CD14-positive monocyte (primary cell): ENCODE measurements at regions not wholly inside any gene's neighbourhood (a gene's known extent, or its start where the extent isn't known, plus 50 kb on each side); places are given as distances from the start of the nearest gene placed in this dataset.

Experiments used
- DNase-seq, 3 donors: peaks; one replicate each; pipeline ENCODE4 v3.0.0-alpha.2; 2011 to 2022
- H2AFZ ChIP-seq: 2 replicates; pipeline ENCODE4 v1.6.0; 2012; ENCODE audit warnings: mild to moderate bottlenecking, low read depth, low read length, inconsistent platforms; ENCODE audit not compliant: insufficient read depth, poor library complexity, severe bottlenecking
- H3K27ac ChIP-seq, 2 donors: 1 replicate in 1 of 2; 2 replicates in 1 of 2; pipeline ENCODE4 v1.5.1; 2012 to 2013; ENCODE audit warnings: low read length in 2 of 2, control low read depth in 1 of 2, inconsistent platforms in 1 of 2, low read depth in 1 of 2, mild to moderate bottlenecking in 1 of 2
- H3K27me3 ChIP-seq, 2 donors: one replicate each; pipeline versions ENCODE4 v1.6.0 to v1.6.1; 2011 to 2013; ENCODE audit warnings: low read length in 2 of 2; ENCODE audit not compliant: control insufficient read depth in 2 of 2, insufficient read depth in 2 of 2
- H3K36me3 ChIP-seq, 2 donors: replicated peaks in 1 of 2; 1 replicate in 1 of 2; 2 replicates in 1 of 2; pipeline versions ENCODE4 v1.5.1 to v1.6.1; 2012 to 2013; ENCODE audit warnings: low read length in 2 of 2, control low read depth in 1 of 2, inconsistent platforms in 1 of 2, mild to moderate bottlenecking in 1 of 2; ENCODE audit not compliant: insufficient read depth in 2 of 2, control insufficient read depth in 1 of 2
- H3K4me1 ChIP-seq, 2 donors: 1 replicate in 1 of 2; 2 replicates in 1 of 2; pipeline versions ENCODE4 v1.5.1 to v1.6.1; 2012 to 2013; ENCODE audit warnings: low read length in 2 of 2, control low read depth in 1 of 2, inconsistent platforms in 1 of 2, mild to moderate bottlenecking in 1 of 2, moderate library complexity in 1 of 2; ENCODE audit not compliant: insufficient read depth in 2 of 2, control insufficient read depth in 1 of 2
- H3K4me2 ChIP-seq: replicated peaks from 2 replicates; pipeline ENCODE3; 2012; ENCODE audit warnings: low read length, moderate library complexity, mild to moderate bottlenecking; ENCODE audit not compliant: poor library complexity, severe bottlenecking; ENCODE audit errors: extremely low read depth
- H3K4me3 ChIP-seq, 3 experiments: fragments of 200-600 bp in 1 of 3; sonication (generic) in 1 of 3; replicated peaks in 1 of 3; 1 replicate in 2 of 3; 2 replicates in 1 of 3; pipeline ENCODE4 v1.5.1; 2011 to 2013; ENCODE audit warnings: low read length in 3 of 3, mild to moderate bottlenecking in 3 of 3, control low read depth in 2 of 3, low read depth in 2 of 3, inconsistent platforms in 1 of 3, moderate library complexity in 1 of 3
- H3K79me2 ChIP-seq: 2 replicates; pipeline ENCODE4 v1.6.0; 2012; ENCODE audit warnings: mild to moderate bottlenecking, control low read depth, inconsistent platforms, low read length, moderate library complexity; ENCODE audit not compliant: insufficient read depth
- H3K9ac ChIP-seq: 2 replicates; pipeline ENCODE4 v1.6.0; 2017; ENCODE audit warnings: low read length, mild to moderate bottlenecking; ENCODE audit not compliant: insufficient read depth, poor library complexity, severe bottlenecking
- H3K9me3 ChIP-seq, 2 donors: replicated peaks in 1 of 2; 1 replicate in 1 of 2; 2 replicates in 1 of 2; pipeline versions ENCODE4 v1.5.1 to v1.6.1; 2012 to 2013; ENCODE audit warnings: low read length in 2 of 2, control low read depth in 1 of 2; ENCODE audit not compliant: control insufficient read depth in 1 of 2, insufficient read depth in 1 of 2
- H4K20me1 ChIP-seq: 2 replicates; pipeline ENCODE4 v1.6.0; 2012; ENCODE audit warnings: mild to moderate bottlenecking, low read length, control low read depth, moderate library complexity; ENCODE audit not compliant: insufficient read depth
- H3K27ac Mint-ChIP-seq, 7 donors: one replicate each; pipeline ENCODE4 v1.8.0; 2020; ENCODE audit warnings: mild to moderate bottlenecking in 7 of 7, mixed read lengths in 7 of 7, moderate library complexity in 6 of 7, inconsistent platforms in 2 of 7
- H3K27me3 Mint-ChIP-seq, 3 donors: one replicate each; pipeline ENCODE4 v1.8.0; 2021 to 2022; ENCODE audit warnings: low read depth in 3 of 3, mild to moderate bottlenecking in 3 of 3, mixed read lengths in 3 of 3, moderate library complexity in 3 of 3, inconsistent platforms in 1 of 3
- H3K36me3 Mint-ChIP-seq, 2 donors: one replicate each; pipeline ENCODE4 v1.8.0; 2020; ENCODE audit warnings: mixed read lengths in 2 of 2, inconsistent platforms in 1 of 2, mild to moderate bottlenecking in 1 of 2
- H3K4me1 Mint-ChIP-seq: one replicate; pipeline ENCODE4 v1.8.0; 2020; ENCODE audit warnings: mild to moderate bottlenecking, mixed read lengths
- H3K4me3 Mint-ChIP-seq, 2 donors: one replicate each; pipeline ENCODE4 v1.8.0; 2020; ENCODE audit warnings: mild to moderate bottlenecking in 2 of 2, mixed read lengths in 2 of 2, moderate library complexity in 1 of 2
- H3K9me3 Mint-ChIP-seq, 7 donors: one replicate each; pipeline ENCODE4 v1.8.0; 2020 to 2022; ENCODE audit warnings: mixed read lengths in 7 of 7, mild to moderate bottlenecking in 6 of 7, moderate library complexity in 6 of 7, inconsistent platforms in 2 of 7
- WGBS: methylation state at CpG from one replicate; pipeline ENCODE4 v1.1.5; 2013; ENCODE audit warnings: missing lambda C conversion rate; ENCODE audit not compliant: insufficient coverage; 5-methylcytosine and 5-hydroxymethylcytosine counted together
- intact Hi-C, 2 donors: fragments of 100-400 bp; cut with micrococcal nuclease; formaldehyde crosslinking; loops; one replicate each; pipeline versions ENCODE4 v1.15.0 to v1.15.1; 2023
- TF ChIP-seq, protein P1 (sequence below): fragments of 200-600 bp; IDR thresholded peaks from one replicate; pipeline ENCODE4 v1.8.0; 2022; ENCODE audit warnings: antibody characterized with exemption, mild to moderate bottlenecking

DNA sequence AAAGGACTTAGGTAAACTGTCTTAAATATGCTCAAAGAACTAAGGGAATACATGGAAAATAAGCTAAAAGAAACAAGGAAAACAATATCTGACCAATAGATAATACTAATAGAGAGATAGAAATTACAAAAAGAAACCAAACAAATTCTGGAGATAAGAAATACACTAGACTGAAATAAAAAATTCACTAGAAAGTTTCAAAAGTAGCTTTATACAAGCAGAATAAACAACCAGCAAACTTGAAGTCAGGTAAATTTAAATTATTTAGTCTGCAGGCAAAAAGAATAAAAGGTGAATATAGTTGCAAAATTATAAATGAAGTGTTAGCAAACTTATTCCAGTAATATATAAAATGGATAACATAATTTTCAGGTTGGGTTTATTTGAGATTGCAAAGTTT lies 760.9 kb upstream of the INTU start:
- no peaks in the 10 kb centered on the region for H3K4me1 Mint-ChIP-seq
- H4K20me1 ChIP-seq = no peaks in the 10 kb centered on the region
- H2AFZ ChIP-seq = no peak overlapping the region
- H3K9me3 Mint-ChIP-seq = peaks cover 5 to 26% (median 17%) of the 10 kb centered on the region in 7 donors
- H3K9ac ChIP-seq = no peak overlapping the region
- no peaks in the 10 kb centered on the region for H3K36me3 Mint-ChIP-seq
- intact Hi-C loops = no loop called here
- no peaks in the 10 kb centered on the region for H3K27me3 ChIP-seq
- H3K27ac Mint-ChIP-seq = no peak overlapping the region
- no peak for DNase-seq
- H3K4me3 ChIP-seq = no peak overlapping the region
- no peak overlapping the region for H3K27ac ChIP-seq
- no peaks in the 10 kb centered on the region for H3K79me2 ChIP-seq
- H3K4me3 Mint-ChIP-seq = no peak overlapping the region
- H3K27me3 Mint-ChIP-seq = no peaks in the 10 kb centered on the region
- H3K9me3 ChIP-seq = peaks cover 24 to 25% of the 10 kb centered on the region in 2 donors
- no peak overlapping the region for H3K4me2 ChIP-seq
- TF ChIP-seq, protein P1, sequence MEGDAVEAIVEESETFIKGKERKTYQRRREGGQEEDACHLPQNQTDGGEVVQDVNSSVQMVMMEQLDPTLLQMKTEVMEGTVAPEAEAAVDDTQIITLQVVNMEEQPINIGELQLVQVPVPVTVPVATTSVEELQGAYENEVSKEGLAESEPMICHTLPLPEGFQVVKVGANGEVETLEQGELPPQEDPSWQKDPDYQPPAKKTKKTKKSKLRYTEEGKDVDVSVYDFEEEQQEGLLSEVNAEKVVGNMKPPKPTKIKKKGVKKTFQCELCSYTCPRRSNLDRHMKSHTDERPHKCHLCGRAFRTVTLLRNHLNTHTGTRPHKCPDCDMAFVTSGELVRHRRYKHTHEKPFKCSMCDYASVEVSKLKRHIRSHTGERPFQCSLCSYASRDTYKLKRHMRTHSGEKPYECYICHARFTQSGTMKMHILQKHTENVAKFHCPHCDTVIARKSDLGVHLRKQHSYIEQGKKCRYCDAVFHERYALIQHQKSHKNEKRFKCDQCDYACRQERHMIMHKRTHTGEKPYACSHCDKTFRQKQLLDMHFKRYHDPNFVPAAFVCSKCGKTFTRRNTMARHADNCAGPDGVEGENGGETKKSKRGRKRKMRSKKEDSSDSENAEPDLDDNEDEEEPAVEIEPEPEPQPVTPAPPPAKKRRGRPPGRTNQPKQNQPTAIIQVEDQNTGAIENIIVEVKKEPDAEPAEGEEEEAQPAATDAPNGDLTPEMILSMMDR = no peak
- H3K4me1 ChIP-seq = no peaks in the 10 kb centered on the region
- no peaks in the 10 kb centered on the region for H3K36me3 ChIP-seq

DNA sequence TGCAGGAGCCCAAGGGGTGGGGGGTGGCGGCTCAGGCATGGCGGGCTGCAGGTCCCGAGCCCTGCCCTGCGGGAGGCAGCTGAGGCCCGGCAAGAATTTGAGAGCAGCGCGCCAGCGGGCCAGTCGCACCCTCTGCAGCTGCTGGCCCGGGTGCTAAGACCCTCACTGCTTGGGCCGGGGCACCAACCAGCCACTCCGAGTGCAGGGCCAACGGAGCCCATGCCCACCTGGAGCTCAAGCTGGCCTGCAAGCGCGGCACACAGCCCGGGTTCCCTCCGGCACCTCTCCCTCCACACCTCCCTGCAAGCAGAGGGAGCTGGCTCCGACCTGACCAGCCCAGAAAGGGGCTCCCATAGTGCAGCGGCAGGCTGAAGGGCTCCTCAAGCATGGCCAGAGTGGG lies 758.2 kb upstream of the INTU start:
- no peaks in the 10 kb centered on the region for H3K79me2 ChIP-seq
- Mint-ChIP-seq H3K4me1 (no peaks in the 10 kb centered on the region), H3K4me3 (no peak overlapping the region), H3K27me3 (no peaks in the 10 kb centered on the region), H3K27ac (no peak overlapping the region), H3K9me3 (peaks cover 5 to 22% (median 15%) of the 10 kb centered on the region in 7 donors), H3K36me3 (no peaks in the 10 kb centered on the region)
- no peaks in the 10 kb centered on the region for H3K36me3 ChIP-seq
- no peak overlapping the region for H3K27ac ChIP-seq
- no peak overlapping the region for H3K4me2 ChIP-seq
- no peaks in the 10 kb centered on the region for H4K20me1 ChIP-seq
- peaks cover 16 to 17% of the 10 kb centered on the region in 2 donors for H3K9me3 ChIP-seq
- H3K27me3 ChIP-seq = no peaks in the 10 kb centered on the region
- no peaks in the 10 kb centered on the region for H3K4me1 ChIP-seq
- H2AFZ ChIP-seq = no peak overlapping the region
- no peak overlapping the region for H3K9ac ChIP-seq
- no peak overlapping the region for H3K4me3 ChIP-seq
- DNase-seq = no peak
- TF ChIP-seq, protein P1 = no peak
- intact Hi-C loops = no loop called here
- WGBS = 86% methylated on average over 19 of the region's 19 CpGs
